Erythroblast (primary cell): ENCODE measurements at regions not wholly inside any gene's neighbourhood (a gene's known extent, or its start where the extent isn't known, plus 50 kb on each side); places are given as distances from the start of the nearest gene placed in this dataset.
"Not testable (repeated sequence)": the region's sequence is repeated elsewhere in the genome, so short reads cannot be mapped to it uniquely, and the experiment has no call there.

Experiments
- GATA1 ChIP-seq: IDR thresholded peaks from 2 replicates; pipeline ENCODE4 v1.6.1; 2011; ENCODE audit warnings: low read depth, mild to moderate bottlenecking, control low read depth, low read length, moderate library complexity
- POLR2A ChIP-seq: IDR thresholded peaks from 2 replicates; pipeline ENCODE4 v1.6.1; 2011; ENCODE audit warnings: mild to moderate bottlenecking, low read length

DNA sequence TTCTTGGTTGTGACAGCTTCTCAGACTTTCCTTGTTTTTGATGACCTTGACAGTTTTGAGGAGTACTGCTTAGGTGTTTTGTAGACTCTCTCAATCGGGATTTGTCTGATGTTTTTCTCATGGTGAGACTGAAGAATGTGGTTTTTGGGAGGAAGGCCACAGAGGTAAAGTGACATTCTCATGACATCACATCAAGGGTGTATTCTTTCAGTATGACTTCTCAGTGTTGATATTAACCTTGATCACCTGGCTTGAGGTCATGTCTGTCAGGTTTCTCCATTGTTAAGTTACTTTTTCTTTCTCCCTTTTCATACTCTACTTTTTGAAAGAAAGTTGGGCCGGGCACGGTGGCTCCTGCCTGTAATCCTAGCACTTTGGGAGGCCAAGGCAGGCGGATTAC lies 269.9 kb downstream of the ZNF37A start:
- not testable (repeated sequence) for TF ChIP-seq POLR2A, GATA1
